22Rv1 (cell line): ENCODE measurements at regions not wholly inside any gene's neighbourhood (a gene's known extent, or its start where the extent isn't known, plus 50 kb on each side); places are given as distances from the start of the nearest gene placed in this dataset.

Source experiments
- H3K27ac ChIP-seq: fragments of 450-650 bp; 2 replicates; pipeline ENCODE4 v1.5.1; 2017
- CTCF ChIP-seq: fragments of 450-650 bp; IDR thresholded peaks from 2 replicates; pipeline ENCODE4 v1.5.1; 2017; ENCODE audit warnings: mild to moderate bottlenecking
- ZFX ChIP-seq: fragments of 450-650 bp; IDR thresholded peaks from 2 replicates; pipeline ENCODE4 v1.6.1; 2017; ENCODE audit warnings: antibody characterized with exemption, borderline replicate concordance

- TF ChIP-seq CTCF (no peak), ZFX (no peak)
These were observed 1079.6 kb upstream of the PABPC4L start for GRCh38 chr4:135281230-135281629.

GRCh38 chr4:135277980-135278315, 1076.4 kb upstream of the PABPC4L start:
- no peak for TF ChIP-seq CTCF
- TF ChIP-seq ZFX: no peak
- no peak overlapping the region for H3K27ac ChIP-seq

More at GRCh38 chr4:135281230-135281629, 1079.6 kb upstream of the PABPC4L start:
- no peak overlapping the region for H3K27ac ChIP-seq

- no peak overlapping the region for H3K27ac ChIP-seq
- TF ChIP-seq CTCF: no peak
These were observed 1075.7 kb upstream of the PABPC4L start for GRCh38 chr4:135277068-135277979.

GRCh38 chr4:135274416-135274815, 1072.8 kb upstream of the PABPC4L start:
- no peak overlapping the region for H3K27ac ChIP-seq
- TF ChIP-seq ZFX (no peak), CTCF (no peak)

- H3K27ac ChIP-seq: no peak overlapping the region
- TF ChIP-seq ZFX: no peak
These were observed 1067.7 kb upstream of the PABPC4L start for GRCh38 chr4:135269125-135269890.

GRCh38 chr4:135268369-135268768, 1066.8 kb upstream of the PABPC4L start:
- no peak overlapping the region for H3K27ac ChIP-seq
- no peak for TF ChIP-seq ZFX
- no peak for TF ChIP-seq CTCF

- TF ChIP-seq ZFX: no peak
- no peak for TF ChIP-seq CTCF
- no peak overlapping the region for H3K27ac ChIP-seq
These were observed 1065.7 kb upstream of the PABPC4L start for GRCh38 chr4:135267148-135267865.
